GM12878 (cell line): ENCODE measurements at regions not wholly inside any gene's neighbourhood (a gene's known extent, or its start where the extent isn't known, plus 50 kb on each side); places are given as distances from the start of the nearest gene placed in this dataset.

ENCODE experiments used
- ATF2 ChIP-seq: IDR thresholded peaks from 2 replicates; pipeline ENCODE4 v1.6.1; 2012; ENCODE audit warnings: low read length, inconsistent platforms
- BCL11A ChIP-seq: IDR thresholded peaks from 2 replicates; pipeline ENCODE4 v1.6.1; 2011; ENCODE audit warnings: low read depth, low read length
- CBFB ChIP-seq: IDR thresholded peaks from 2 replicates; pipeline ENCODE4 v1.6.1; 2016; ENCODE audit warnings: antibody characterized with exemption, low read depth
- CHD4 ChIP-seq: fragments of 200-600 bp; sonication (generic); IDR thresholded peaks from 2 replicates; pipeline ENCODE4 v1.6.1; 2016; ENCODE audit warnings: mild to moderate bottlenecking
- CREB1 ChIP-seq: IDR thresholded peaks from 2 replicates; pipeline ENCODE4 v1.6.1; 2012; ENCODE audit warnings: low read depth, mild to moderate bottlenecking, inconsistent platforms
- CUX1 ChIP-seq: IDR thresholded peaks from 2 replicates; pipeline ENCODE4 v1.6.1; 2012; ENCODE audit warnings: improper control_type of control experiment, low read depth, low read length; ENCODE audit not compliant: insufficient replicate concordance
- EP300 ChIP-seq, 2 experiments: fragments of 150-350 bp in 1 of 2; IDR thresholded peaks; 2 replicates each; pipeline ENCODE4 v1.6.1; 2011 to 2012; ENCODE audit warnings: low read depth in 2 of 2, low read length in 2 of 2, borderline replicate concordance in 1 of 2, improper control_type of control experiment in 1 of 2, inconsistent platforms in 1 of 2; ENCODE audit not compliant: control insufficient read depth in 1 of 2
- GATAD2B ChIP-seq: fragments of 450-650 bp; conservative IDR thresholded peaks from 2 replicates; pipeline ENCODE4 v1.6.1; 2017; ENCODE audit warnings: low read depth, mild to moderate bottlenecking, moderate library complexity
- MTA2 ChIP-seq: fragments of 450-650 bp; IDR thresholded peaks from 2 replicates; pipeline ENCODE4 v1.6.1; 2016; ENCODE audit warnings: low read depth, mild to moderate bottlenecking, moderate library complexity
- NFYB ChIP-seq: IDR thresholded peaks from 2 replicates; pipeline ENCODE4 v1.6.1; 2011; ENCODE audit warnings: low read depth, mild to moderate bottlenecking, low read length, improper control_type of control experiment, moderate library complexity; ENCODE audit not compliant: insufficient read depth
- ZBED1 ChIP-seq: IDR thresholded peaks from 2 replicates; pipeline ENCODE4 v1.6.1; 2016; ENCODE audit warnings: borderline replicate concordance
- ZNF207 ChIP-seq: fragments of 450-650 bp; IDR thresholded peaks from 2 replicates; pipeline ENCODE4 v1.6.1; 2014; ENCODE audit warnings: antibody characterized with exemption, mild to moderate bottlenecking, borderline replicate concordance
- ZNF24 ChIP-seq: fragments of 450-650 bp; IDR thresholded peaks from 2 replicates; pipeline ENCODE4 v1.6.1; 2017; ENCODE audit warnings: antibody characterized with exemption, mild to moderate bottlenecking
- ZNF274 ChIP-seq: IDR thresholded peaks from one replicate; pipeline ENCODE4 v1.8.0; 2011; ENCODE audit not compliant: insufficient read length, insufficient read depth

- TF ChIP-seq CUX1 (no peak), ZNF274 (no peak), ZNF24 (no peak), NFYB (no peak), CBFB (no peak), MTA2 (no peak), ATF2 (no peak), GATAD2B (no peak), EP300 (IDR thresholded peaks at IDR 0.05; ENCODE audit: borderline replicate concordance in 1 of 2, control insufficient read depth in 1 of 2, low read depth in 2 of 2, low read length in 2 of 2) (no peak), CHD4 (no peak), ZNF207 (no peak), BCL11A (no peak), ZBED1 (no peak), CREB1 (no peak)
- TF ChIP-seq, all 136 proteins: peak for 0
Measured at GRCh38 chr17:5819396-5819795, 235.1 kb upstream of the NLRP1 start (continued).
